NB4 (cell line): ENCODE measurements at regions not wholly inside any gene's neighbourhood (a gene's known extent, or its start where the extent isn't known, plus 50 kb on each side); places are given as distances from the start of the nearest gene placed in this dataset.
A peak's percentile ranks its signal among the peaks of the same experiment; 100 is the strongest.

Source experiments
- DNase-seq: peaks from one replicate; pipeline ENCODE4 v3.0.0; 2010; ENCODE audit warnings: low read depth
- H3K4me3 ChIP-seq: one replicate; pipeline ENCODE4 v1.5.1; 2011; ENCODE audit warnings: mild to moderate bottlenecking, low read depth, low read length, moderate library complexity
- CTCF ChIP-seq: IDR thresholded peaks from one replicate; pipeline ENCODE4 v1.5.1; 2012; ENCODE audit warnings: low read depth, low read length
- MAX ChIP-seq: IDR thresholded peaks from 2 replicates; pipeline ENCODE4 v1.6.1; 2011; ENCODE audit warnings: low read depth, low read length
- MYC ChIP-seq: IDR thresholded peaks from 2 replicates; pipeline ENCODE4 v1.6.1; 2011; ENCODE audit warnings: low read depth, low read length
- POLR2A ChIP-seq: IDR thresholded peaks from 2 replicates; pipeline ENCODE4 v1.6.1; 2011; ENCODE audit warnings: mild to moderate bottlenecking; ENCODE audit not compliant: insufficient read length; ENCODE audit errors: extremely low read depth

GRCh38 chr5:104800440-104801048, 1238.0 kb upstream of the NUDT12 start:
- DNase-seq, result peak; percentile 62
- TF ChIP-seq POLR2A (no peak), CTCF (peak; percentile 52), MYC (no peak), MAX (no peak)
- no peak overlapping the region for H3K4me3 ChIP-seq

GRCh38 chr5:104793755-104794080, 1231.1 kb upstream of the NUDT12 start:
- TF ChIP-seq CTCF (no peak), MAX (no peak), POLR2A (no peak), MYC (no peak)
- H3K4me3 ChIP-seq, result no peak overlapping the region
- no peak for DNase-seq

- DNase-seq, result no peak
- no peak overlapping the region for H3K4me3 ChIP-seq
- TF ChIP-seq CTCF, result no peak
- TF ChIP-seq MAX, result no peak
- TF ChIP-seq POLR2A, result no peak
- no peak for TF ChIP-seq MYC
These were observed 1230.6 kb upstream of the NUDT12 start for GRCh38 chr5:104793031-104793754.

GRCh38 chr5:104789366-104789765, 1226.8 kb upstream of the NUDT12 start:
- DNase-seq, result no peak
- TF ChIP-seq MAX (no peak), MYC (no peak), POLR2A (no peak), CTCF (no peak)
- no peak overlapping the region for H3K4me3 ChIP-seq

GRCh38 chr5:104785097-104785496, 1222.5 kb upstream of the NUDT12 start:
- TF ChIP-seq POLR2A (no peak), CTCF (no peak), MAX (no peak), MYC (no peak)
- no peak for DNase-seq
- H3K4me3 ChIP-seq, result no peak overlapping the region
